ENCODE measurements at regions not wholly inside any gene's neighbourhood (a gene's known extent, or its start where the extent isn't known, plus 50 kb on each side); places are given as distances from the start of the nearest gene placed in this dataset.
"Not testable (repeated sequence)": the region's sequence is repeated elsewhere in the genome, so short reads cannot be mapped to it uniquely, and the experiment has no call there.

DNA sequence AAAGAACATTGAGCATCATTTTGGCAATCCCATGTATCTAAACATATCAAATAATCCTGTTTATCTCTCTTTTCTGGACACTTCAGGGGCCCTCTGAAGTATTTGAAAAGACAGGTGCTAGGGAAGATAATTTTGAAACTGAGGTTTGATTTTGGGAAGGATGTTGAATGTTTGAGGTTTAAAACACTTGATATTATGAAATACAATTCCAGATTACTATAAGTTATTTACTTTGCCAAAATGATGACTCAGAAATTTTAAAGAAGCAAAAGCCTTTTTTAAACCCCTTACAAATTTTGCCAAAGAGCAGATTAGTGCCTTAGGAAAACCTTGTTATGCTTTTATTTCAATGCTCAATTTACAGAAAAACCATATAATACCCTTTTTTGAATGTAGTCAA, 99.1 kb upstream of the ARMC3 start:
- not testable (repeated sequence) for H3K27ac ChIP-seq; DNase-seq (ENCODE audit: low read depth, low spot score)

GRCh38 chr10:22825841-22826240, 102.0 kb upstream of the ARMC3 start:
- H3K27ac ChIP-seq, result peak overlapping the region; percentile 87
- no peak for DNase-seq (ENCODE audit: low read depth, low spot score)

GRCh38 chr10:22824984-22825383, 102.9 kb upstream of the ARMC3 start:
- peak; percentile 39 for DNase-seq (ENCODE audit: low read depth, low spot score)
- peak overlapping the region; percentile 87 for H3K27ac ChIP-seq

- peak overlapping the region; percentile 87 for H3K27ac ChIP-seq
- DNase-seq (ENCODE audit: low read depth, low spot score), result no peak
These were observed 103.3 kb upstream of the ARMC3 start for GRCh38 chr10:22824520-22824919.

DNA sequence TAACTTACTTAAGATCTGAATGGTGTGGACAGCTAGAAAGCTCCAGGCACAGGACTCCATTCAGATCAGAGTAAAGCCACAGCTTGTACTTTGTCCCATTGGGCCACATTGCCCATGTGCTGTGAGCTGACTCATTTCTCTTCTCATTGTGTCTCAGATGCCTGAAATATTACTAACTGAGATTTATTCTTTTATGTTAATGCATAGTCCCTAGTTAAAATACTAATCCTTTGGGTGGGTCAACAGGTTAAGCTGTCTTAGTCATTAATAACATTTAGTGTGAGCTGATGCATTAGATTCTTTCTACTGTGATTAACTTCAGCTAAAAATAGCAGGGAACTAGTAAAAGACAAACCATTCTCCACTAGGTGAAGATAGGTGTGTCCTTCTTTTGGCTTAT, 104.7 kb upstream of the ARMC3 start:
- DNase-seq (ENCODE audit: low read depth, low spot score), result peak; percentile 86
- peak overlapping the region; percentile 87 for H3K27ac ChIP-seq

- not testable (repeated sequence) for DNase-seq (ENCODE audit: low read depth, low spot score)
These were observed 105.9 kb upstream of the ARMC3 start for GRCh38 chr10:22821921-22822320.

GRCh38 chr10:22821501-22821900, 106.4 kb upstream of the ARMC3 start:
- peak overlapping the region; percentile 7 for H3K27ac ChIP-seq
- no peak for DNase-seq (ENCODE audit: low read depth, low spot score)

More at GRCh38 chr10:22821921-22822320, 105.9 kb upstream of the ARMC3 start:
- H3K27ac ChIP-seq, result peak overlapping the region; percentile 87

GRCh38 chr10:22816298-22816653, 101.9 kb upstream of the PIP4K2A start:
- H3K27ac ChIP-seq, result peak overlapping the region; percentile 97
- DNase-seq (ENCODE audit: low read depth, low spot score), result peak; percentile 86

DNA sequence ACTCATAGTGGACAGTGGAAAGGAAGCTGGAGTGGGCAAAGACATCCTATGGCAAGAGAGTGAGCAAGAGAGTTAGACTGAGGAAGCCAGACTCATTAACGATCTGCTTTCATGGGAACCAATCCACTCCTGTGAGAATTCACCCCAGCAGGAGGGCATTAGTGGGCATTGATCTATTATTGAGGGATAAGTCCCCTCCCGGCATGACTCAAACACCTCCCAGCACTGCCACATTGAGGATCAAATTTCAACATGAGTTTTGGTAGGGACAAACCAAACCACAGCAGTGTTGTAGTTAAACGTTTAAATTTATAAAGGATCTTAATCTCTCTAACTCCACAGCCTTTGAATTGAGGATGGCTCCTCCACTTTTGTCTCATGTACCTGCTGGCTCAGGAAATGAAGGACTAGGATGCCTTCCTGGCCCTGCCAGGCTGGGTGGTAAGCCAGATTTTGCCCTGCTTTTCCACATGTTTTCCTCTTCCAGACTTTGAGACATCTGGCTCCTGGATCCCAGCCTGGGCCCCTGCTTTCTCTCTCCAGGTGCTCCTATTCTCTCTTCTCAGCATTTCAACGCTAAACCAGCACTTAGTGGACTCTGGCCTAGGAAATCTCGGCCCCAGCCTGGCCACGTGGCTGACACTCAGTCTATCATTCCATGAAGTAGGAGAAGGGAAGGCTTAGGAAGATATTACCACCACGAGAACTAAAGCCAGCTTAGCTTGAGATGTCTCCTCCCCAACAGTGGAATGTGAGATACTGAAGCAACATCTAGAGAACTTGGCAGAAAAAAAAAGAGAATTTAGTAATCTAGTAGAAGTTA, 96.5 kb upstream of the PIP4K2A start:
- DNase-seq (ENCODE audit: low read depth, low spot score), result no peak
- no peak overlapping the region for H3K27ac ChIP-seq

DNA sequence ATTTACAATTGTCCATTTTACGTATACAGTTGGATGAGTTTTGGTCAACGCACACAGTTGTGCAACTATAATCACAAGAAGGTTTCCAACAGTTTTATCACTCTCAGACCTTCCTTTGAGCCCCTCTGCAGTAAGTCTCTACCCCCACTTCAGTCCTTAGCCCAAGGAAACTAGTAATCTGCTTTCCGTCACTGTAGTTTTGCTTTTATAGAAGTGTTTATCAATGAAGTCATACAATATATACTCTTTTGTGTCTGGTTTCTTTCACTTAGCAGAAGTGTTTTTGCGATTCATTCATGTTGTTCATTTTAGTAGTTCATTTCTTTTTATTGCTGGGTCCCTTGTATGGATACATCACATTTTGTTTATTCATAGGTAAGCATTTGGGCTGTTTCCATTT, 92.9 kb upstream of the PIP4K2A start:
- H3K27ac ChIP-seq, result no peak overlapping the region
- DNase-seq (ENCODE audit: low read depth, low spot score), result no peak

DNA sequence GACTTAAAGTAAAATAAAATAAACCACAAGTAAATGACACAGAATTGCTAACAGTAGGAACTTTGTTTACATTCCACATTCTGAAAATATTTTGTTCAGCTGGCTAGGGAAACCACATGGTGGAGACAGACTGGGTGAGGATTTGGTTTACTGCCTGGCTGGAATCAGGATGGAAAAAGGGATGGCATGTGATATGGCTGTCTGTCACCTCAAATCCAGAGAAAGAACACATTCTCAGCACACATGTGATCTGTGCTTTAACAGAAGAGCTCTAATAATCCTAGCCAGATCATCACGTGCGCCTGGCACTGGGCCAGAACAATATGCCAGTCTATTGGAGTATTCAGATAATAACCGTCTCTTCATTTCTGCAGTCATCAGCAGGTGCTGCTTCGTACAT, 90.9 kb upstream of the PIP4K2A start:
- DNase-seq (ENCODE audit: low read depth, low spot score), result no peak
- no peak overlapping the region for H3K27ac ChIP-seq

DNA sequence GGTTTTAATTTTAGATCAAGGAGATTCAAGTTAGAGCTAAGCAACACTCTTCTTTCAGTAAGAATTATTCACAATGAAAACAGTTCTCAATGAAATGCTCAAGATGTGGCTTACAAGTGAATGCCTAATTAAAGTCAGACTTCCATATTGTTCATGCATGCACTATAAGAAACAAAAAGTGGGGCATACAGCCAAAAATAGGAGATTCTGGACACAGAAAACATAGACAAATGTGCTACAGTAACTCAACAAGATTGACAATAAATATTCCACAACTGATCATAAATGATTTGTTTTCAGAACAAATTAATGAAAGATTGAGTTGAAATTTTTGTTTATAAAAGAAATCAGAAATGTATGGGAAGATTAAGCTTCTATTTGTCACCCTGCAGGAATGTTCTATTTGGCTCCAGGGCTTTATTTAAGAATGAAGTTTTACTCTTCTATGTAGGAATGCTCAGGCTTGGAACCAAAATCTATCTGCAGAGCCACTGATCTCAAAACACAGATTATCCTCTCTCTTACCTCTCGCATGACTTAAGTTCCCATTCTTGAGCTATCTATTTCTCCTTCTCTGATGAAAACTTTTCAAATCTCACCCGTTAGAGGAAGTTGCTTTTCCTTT, 89.0 kb upstream of the PIP4K2A start:
- no peak for DNase-seq (ENCODE audit: low read depth, low spot score)
- no peak overlapping the region for H3K27ac ChIP-seq

GRCh38 chr10:22801785-22802184, 87.4 kb upstream of the PIP4K2A start:
- no peak for DNase-seq (ENCODE audit: low read depth, low spot score)
- no peak overlapping the region for H3K27ac ChIP-seq

DNA sequence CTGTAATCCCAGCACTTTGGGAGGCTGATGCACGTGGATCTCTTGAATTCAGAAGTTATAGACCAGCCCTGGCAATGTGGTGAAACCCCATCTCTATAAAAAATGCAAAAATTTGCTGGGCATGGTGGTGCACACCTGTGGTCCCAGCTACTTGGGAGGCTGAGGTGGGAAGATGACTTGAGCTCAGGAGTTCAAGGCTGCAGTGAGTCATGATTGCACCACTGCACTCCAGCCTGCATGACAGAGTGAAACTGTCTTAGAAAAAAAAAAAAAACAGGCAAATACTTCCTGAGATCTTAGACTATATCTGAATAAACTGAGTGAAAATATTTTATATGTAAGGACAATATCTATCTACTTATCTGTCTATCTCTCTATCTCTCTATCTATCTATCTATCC, 83.4 kb upstream of the PIP4K2A start:
- H3K27ac ChIP-seq; DNase-seq (ENCODE audit: low read depth, low spot score): not testable (repeated sequence)

GRCh38 chr10:22795546-22795945, 81.2 kb upstream of the PIP4K2A start:
- H3K27ac ChIP-seq, result no peak overlapping the region
- DNase-seq (ENCODE audit: low read depth, low spot score), result no peak

DNA sequence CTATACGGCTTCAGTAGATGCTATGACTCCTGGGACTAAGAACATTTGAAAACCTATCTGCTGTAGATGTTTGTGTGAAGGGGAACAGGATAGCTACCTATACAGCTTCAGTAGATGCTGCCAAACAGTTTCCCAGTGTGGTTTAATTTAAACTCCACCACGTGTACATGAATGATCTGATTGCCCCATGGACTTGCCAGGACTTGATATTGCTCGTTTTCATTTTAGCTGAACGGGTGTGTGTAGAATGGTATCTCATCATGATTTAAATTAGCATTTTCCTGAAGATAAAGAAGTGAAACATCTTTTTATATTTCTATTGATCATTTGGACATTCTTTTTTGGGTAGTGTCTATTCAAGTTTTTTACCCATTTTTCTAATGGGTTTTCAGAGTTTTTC, 77.8 kb upstream of the PIP4K2A start:
- no peak for DNase-seq (ENCODE audit: low read depth, low spot score)
- no peak overlapping the region for H3K27ac ChIP-seq

DNA sequence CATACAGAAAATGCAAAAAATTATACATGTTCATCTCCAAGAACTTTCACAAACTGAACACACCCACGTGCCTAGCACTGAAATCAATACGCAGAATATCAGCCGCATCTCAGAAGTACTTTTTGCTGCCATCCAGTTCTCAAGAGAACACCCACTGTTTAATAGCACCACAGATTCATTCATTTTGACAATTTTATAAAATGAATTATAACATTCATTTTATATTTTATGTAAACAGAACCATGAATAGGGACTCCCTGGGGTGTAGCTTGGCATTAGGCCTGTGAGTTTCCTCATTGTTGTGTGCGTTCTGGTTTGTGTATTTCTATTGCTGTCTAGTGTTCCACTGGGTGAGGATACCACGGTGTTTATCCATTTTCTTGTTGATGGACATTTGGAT, 77.3 kb upstream of the PIP4K2A start:
- no peak for DNase-seq (ENCODE audit: low read depth, low spot score)
- no peak overlapping the region for H3K27ac ChIP-seq

GRCh38 chr10:22784668-22785067, 70.3 kb upstream of the PIP4K2A start:
- no peak overlapping the region for H3K27ac ChIP-seq
- no peak for DNase-seq (ENCODE audit: low read depth, low spot score)

DNA sequence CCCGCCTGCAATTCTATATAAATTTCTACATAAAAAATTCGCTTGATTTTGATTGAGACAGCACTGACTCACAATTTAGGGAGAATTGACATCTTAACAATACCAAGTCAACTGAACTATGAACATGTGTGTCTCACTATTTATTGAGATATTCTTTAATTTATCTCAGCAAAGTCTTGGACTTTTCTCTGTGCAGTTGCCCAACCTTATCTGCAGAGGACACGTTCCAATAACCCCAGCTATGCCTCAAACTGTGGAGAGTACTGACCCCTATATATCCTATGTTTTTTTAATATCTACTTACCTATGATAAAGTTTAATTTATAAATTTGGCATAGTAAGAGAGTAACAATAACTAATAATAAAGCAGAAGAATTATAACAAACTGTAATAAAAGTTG, 69.4 kb upstream of the PIP4K2A start:
- DNase-seq (ENCODE audit: low read depth, low spot score), result no peak
- no peak overlapping the region for H3K27ac ChIP-seq

- DNase-seq (ENCODE audit: low read depth, low spot score), result no peak
- no peak overlapping the region for H3K27ac ChIP-seq
These were observed 66.1 kb upstream of the PIP4K2A start for GRCh38 chr10:22780474-22780885.

GRCh38 chr10:22779331-22780019, 65.1 kb upstream of the PIP4K2A start:
- H3K27ac ChIP-seq, result no peak overlapping the region
- no peak for DNase-seq (ENCODE audit: low read depth, low spot score)

Data from epithelial cell of prostate (primary cell).